Fibroblast of upper back skin (primary cell): ENCODE measurements at regions not wholly inside any gene's neighbourhood (a gene's known extent, or its start where the extent isn't known, plus 50 kb on each side); places are given as distances from the start of the nearest gene placed in this dataset.
"Not testable (repeated sequence)": the region's sequence is repeated elsewhere in the genome, so short reads cannot be mapped to it uniquely, and the experiment has no call there.

Experiments used
- DNase-seq: peaks from one replicate; pipeline ENCODE4 v3.0.0-alpha.2; 2013

DNA sequence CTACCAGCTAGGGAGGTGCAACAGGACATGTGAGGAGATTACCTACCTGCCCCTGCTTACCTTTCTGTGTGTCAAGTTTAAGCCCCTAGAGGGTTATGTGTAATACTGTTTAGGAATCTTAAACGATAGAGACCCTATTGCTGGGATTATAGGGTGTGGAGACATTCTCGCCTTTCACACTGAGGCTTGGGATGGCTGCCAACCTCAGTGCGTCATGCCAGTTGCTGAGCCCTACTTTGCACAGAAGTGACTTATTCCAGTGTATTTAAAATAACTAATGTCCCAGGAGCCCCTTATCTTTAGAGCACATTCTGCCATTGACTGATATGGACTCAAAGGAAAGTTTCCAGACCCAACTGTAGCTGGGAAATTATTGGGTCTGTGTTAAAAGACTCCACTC lies 76.6 kb upstream of the XPA start:
- peak; percentile 25 for DNase-seq

DNA sequence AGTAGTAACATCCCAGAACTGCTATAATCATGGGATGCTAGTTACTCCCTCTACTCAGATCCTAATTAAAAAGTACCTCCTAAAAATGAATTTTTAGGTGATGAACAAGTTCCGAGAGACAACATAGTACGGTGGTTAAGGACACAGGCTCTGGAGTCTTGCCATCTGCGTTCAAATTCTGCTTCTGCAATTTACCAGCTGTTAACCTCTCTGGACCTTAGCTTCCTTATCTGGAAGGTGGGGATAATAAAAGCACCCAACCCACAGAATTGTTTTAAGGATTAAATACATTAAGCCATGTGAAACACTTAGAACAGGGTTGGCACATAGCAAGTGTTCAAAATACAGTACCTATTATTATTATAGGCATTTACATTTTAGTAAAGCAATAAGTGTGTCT lies 77.5 kb upstream of the XPA start:
- no peak for DNase-seq

DNA sequence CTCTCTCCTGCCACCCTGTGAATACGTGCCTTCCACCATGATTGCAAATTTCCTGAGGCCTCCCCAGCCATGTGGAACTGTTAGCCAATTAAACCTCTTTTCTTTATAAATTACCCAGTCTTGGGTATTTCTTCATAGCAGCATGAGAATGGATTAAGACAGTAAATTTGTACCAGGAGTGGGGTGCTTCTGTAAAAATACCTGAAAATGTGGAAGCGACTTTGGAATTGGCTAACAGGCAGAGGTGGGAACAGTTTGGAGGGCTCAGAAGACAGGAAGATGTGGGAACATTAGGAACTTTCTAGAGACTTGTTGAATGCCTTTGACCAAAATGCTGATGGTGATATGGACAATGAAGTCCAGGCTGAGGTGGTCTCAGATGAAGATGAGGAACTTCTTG lies 74.3 kb upstream of the FOXE1 start:
- not testable (repeated sequence) for DNase-seq

DNA sequence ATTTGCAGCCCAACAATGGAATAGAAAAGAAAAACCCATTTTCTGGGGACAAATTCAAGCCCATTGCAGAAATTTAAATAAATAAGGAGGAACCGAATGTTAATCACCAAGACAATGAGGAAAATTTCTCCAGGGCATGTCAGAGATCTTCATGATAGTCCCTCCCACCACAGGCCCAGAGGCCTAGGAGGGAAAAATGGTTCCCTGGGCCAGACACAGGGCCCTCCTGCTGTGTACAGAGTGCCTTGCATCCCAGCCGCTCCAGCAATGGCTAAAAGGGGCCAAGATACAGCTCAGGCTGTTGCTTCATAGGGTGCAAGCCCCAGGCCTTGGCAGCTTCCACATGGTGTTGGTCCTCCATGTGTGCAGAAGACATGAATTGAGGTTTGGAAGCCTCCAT lies 73.4 kb upstream of the FOXE1 start:
- DNase-seq, result no peak

DNA sequence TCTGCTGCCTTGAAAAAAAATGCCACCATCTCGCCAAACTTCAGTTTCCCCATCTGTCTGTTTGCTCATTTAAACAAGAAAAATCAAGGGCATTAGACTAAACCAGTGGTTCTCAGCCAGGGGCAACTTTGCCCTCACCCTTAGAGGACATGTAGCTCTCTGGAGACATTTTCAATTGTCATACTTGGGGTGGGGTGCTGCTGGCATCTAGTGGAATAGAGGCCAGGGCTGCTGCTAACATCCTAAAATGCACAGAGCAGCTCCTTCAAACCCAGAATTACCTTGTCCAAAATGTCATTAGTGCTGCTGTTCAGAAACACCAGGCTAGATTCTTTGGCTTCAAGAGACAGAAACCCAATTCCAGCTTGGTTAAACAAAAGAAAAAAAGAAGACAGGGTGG lies 71.1 kb upstream of the FOXE1 start:
- DNase-seq, result no peak

DNA sequence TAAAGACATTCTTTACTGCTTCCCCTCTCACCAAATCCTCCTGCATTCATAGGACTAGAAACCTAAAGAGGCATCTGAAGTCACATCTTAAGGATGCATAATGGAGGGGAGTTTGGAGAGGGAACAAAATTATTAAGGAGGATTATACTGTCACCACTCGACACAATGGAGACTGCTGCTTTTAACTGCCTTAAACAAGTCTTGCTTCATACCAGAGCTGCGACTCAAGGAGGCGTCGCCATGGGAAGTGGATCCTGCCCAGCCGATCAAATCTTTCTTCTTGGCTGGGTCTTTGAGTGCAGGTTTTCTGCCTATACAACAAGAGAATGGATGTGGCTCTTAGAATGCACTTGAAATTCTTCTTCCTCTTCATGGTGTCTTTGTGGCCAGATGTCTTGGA lies 66.7 kb upstream of the FOXE1 start:
- DNase-seq, result peak; percentile 40

DNA sequence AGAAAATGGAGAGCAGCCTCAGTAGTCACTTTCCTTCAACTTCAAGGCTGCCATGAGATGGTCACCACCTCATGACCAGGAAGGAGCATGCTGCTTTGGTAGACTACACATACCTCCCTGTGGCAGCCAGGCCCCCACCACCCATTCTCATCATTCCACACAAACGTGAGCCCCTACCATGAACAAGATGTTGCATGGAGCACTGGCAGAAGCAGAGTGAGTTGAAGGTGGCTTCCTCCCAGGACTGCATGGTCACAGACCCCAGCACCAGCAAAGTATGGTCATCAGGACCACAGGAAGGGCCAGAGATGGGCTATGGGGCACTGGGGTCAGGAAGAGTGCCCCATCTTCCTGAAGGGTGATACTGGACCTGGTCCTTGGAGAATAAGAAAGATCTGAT lies 65.5 kb upstream of the FOXE1 start:
- no peak for DNase-seq

DNA sequence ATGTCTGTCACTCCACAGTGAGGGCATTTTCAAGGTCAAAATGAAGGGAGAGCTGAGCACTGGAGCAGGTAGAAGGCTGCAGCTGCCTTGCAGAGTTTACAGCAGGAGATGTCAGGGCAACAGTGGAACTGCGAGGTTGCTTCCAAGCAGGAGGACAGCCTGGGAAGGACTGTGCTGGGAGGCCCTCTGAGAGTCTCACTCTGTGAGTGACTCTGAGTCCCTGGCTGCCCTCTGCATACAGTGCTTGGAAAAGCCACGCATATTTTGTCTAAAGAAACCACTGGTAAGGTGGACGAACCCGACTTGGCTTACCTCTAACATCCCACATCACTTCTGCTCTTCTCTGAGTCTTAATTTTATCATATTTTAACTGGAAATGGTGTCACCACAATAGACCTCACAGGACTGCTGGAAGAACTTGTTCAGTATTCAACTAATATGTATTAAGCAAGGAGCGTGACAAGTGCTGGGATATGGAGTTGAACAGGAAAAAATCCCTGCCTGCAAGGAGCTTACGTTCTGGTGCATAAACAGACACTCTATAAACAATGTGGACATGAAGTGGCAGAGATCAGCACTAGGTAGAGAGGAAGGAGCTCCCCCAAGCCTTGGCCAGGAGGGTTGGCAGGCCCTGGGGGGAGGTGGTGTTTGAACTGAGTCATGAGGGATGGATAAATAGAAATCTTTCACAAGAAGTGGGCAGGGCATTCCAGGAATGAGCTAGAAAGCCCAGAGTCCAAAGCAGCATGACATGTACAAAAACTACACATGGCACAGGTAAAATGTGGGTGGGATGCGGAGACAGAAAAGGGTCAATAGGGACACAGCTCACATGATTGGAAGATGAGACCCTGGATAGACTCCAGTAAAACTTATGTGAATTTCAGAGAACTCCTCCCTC lies 64.0 kb upstream of the FOXE1 start:
- no peak for DNase-seq

DNA sequence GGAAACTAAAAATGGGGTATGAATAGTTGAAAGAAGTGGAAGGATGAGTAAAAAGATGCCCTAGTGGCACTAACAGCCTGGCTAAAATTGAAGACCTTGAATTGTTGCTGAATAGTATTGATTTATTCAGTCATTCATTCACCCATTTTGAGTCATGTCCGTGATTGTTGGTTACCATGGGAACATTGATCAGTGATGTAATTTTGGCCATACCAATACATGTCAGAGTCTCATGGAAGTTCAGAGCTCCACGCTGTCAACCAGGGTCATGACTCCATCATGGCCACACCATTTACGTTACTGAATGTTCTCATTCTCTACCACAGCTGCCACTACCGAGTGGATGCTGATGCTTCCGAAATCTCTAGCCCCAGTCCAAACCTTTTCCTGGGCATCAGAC lies 62.5 kb upstream of the FOXE1 start:
- DNase-seq, result no peak

DNA sequence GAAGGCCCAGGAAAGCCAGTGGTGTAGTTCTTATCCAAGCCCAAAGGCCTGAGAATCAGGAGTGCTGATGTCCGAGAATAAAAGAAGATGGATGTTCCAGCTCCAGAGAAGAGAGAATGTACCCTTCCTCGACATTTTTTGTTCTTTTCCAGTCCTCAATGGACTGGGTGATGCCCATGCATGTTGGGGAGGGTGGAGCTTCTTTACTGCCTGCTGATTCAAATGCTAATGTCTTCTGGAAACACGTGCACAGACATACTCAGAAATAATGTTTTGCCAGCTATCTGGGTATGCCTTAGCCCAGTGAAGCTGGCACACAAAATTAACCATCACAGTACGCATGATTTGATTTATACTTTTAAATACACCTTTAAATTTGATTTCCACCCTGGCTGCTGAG lies 61.5 kb upstream of the FOXE1 start:
- no peak for DNase-seq

DNA sequence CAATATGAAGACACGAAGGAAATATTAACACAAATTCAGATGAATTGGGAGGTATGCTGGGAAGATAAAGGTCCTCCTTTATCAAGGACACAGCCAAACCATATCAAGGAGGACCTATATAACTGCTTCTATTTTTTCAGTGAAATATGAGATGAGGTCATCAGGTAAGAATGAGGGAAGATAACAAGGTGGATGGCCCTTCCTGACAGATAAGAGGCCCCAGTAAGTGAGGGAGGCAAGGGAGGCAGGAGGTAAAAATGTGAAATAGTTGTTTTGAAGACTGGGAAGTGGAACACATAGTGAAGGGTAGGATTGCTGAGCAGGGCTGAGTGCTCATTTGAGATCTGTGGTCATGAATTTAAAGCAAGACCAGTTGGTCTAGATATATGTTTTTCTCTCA lies 60.0 kb upstream of the FOXE1 start:
- DNase-seq, result no peak

DNA sequence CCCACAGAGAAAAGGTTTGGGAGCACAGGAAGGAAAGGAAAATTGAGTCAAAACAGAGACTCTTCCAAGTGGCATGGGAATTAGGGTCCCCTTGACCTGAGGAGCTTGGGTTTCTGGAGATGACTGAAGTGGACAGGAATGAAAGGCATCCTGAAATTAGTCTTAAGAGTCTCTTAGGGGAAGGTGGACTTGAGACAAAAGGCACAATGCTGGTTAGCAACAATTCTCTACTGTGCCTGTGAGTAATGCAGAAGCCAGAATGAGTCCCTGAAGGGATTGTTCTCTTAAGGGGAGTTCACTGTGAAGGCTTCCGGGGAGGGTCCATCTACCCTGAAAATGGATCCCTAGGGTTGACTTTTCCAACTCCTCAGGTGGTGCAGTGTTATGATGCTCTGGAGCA lies 58.4 kb upstream of the FOXE1 start:
- no peak for DNase-seq

DNA sequence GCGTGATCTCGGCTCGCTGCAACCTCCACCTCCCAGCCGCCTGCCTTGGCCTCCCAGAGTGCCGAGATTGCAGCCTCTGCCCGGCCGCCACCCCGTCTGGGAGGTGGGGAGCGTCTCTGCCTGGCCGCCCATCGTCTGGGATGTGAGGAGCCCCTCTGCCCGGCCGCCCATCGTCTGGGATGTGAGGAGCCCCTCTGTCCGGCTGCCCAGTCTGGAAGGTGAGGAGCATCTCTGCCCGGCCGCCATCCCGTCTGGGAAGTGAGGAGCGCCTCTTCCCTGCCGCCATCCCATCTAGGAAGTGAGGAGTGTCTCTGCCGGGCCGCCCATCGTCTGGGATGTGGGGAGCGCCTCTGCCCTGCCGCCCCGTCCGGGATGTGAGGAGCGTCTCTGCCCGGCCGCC lies 56.9 kb upstream of the FOXE1 start:
- not testable (repeated sequence) for DNase-seq

DNA sequence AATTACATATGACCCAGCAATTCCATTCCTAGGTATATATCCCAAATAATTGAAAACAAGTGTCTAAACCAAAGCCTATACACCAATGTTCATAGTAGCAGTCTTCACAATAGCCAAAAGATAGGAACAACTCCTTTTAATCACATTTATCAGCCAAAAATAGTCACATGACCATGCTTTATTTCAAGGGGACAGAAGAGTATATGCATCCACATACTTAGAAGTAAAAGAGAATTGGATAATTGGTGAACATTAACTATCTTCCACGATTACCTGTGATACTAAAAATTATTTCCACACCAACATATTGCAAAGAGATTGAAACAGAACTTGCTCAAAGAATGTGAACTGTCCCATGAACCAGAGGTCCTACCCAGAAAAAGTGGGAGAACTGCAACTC lies 51.8 kb upstream of the FOXE1 start:
- DNase-seq, result no peak

DNA sequence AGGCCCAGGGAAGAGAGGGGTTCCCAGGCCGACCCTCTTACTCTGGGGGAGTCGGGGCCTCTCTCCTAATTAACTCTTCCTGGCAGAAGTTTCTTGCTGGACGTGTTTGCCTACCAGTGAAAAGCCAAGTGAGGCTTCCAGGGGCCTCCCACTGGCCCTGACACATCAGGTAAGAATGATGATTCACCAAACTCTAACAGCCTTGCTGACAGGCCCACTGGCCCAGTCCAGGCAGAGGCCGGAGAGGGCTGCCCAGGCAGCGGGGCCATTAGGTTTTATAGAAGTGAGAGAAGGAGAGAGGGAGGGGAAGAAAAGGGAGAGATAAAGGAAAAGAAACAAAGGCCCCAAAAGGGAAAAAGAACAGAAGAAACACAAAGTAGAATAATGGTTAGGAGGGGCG lies 50.8 kb upstream of the FOXE1 start:
- peak; percentile 67 for DNase-seq

DNA sequence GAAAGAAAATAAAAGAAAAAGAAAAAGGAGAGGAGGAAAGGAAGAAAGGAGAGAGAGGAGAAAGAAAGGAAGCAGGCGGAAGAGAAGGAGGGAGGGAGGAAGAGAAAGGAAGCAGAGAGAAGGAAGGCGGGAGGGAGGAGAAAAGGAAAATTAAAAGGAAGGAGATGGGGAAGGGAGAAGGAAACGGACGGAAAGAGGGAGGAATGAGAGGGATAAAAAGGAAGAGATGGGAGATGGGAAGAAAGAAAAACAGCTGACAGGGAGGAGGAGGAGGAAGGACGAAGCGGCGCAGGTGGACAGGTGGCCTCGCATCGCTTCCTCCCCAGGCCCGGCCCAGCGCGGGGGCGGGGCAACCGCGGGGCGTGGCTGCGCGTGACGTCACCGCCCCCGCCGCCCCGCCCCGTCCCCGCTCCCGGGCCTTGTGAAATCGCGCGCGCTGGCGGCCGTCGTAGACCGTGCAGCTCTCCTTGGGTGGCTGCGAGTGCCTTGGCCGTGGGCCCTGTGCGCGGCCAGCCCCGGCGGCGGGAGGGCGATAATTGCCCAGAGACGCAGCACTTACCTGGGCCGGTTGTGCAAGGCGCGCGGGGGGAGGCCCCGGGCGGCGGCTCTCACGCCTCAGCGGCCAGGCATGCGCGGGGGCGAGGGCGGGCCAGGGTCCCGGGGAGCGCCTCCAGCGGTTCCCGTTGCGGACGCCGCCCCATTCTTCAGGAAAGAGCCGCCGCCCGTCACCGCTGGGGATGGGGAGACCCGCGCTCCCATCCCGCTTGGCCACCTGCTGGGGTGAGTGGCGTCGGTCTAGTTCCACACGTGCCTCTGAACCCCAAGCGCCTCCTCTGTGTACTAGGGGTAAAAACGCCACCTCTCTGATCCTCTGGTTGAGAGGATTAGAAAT lies 49.6 kb upstream of the FOXE1 start:
- peak; percentile 49 for DNase-seq
